KMS-11 (cell line): ENCODE measurements at regions not wholly inside any gene's neighbourhood (a gene's known extent, or its start where the extent isn't known, plus 50 kb on each side); places are given as distances from the start of the nearest gene placed in this dataset.

Experiments
- H2AFZ ChIP-seq: fragments of 200-600 bp; sonication (generic); 2 replicates; pipeline ENCODE4 v1.6.1; 2016; ENCODE audit warnings: antibody characterized with exemption, mixed run types, low read depth
- H3K27ac ChIP-seq: fragments of 200-600 bp; sonication (generic); 2 replicates; pipeline ENCODE4 v1.6.1; 2016; ENCODE audit warnings: mild to moderate bottlenecking, mixed run types
- H3K27me3 ChIP-seq: fragments of 200-600 bp; sonication (generic); 2 replicates; pipeline ENCODE4 v1.6.1; 2017; ENCODE audit warnings: mild to moderate bottlenecking, low read depth, mixed run types, moderate library complexity; ENCODE audit not compliant: insufficient read depth
- H3K36me3 ChIP-seq: fragments of 200-600 bp; sonication (generic); 2 replicates; pipeline ENCODE4 v1.6.1; 2017; ENCODE audit warnings: mild to moderate bottlenecking, mixed run types; ENCODE audit not compliant: insufficient read depth
- H3K4me1 ChIP-seq: fragments of 200-600 bp; sonication (generic); 2 replicates; pipeline ENCODE4 v1.6.1; 2016; ENCODE audit warnings: mild to moderate bottlenecking, low read depth, mixed run types; ENCODE audit not compliant: poor library complexity, severe bottlenecking
- H3K4me2 ChIP-seq: fragments of 200-600 bp; sonication (generic); 2 replicates; pipeline ENCODE4 v1.7.0; 2016; ENCODE audit warnings: mild to moderate bottlenecking, mixed run types
- H3K4me3 ChIP-seq: fragments of 200-600 bp; sonication (generic); IDR thresholded peaks from 2 replicates; pipeline ENCODE4 v1.6.1; 2017; ENCODE audit warnings: low read depth, low read length, mixed read lengths; ENCODE audit not compliant: insufficient read depth
- H3K79me2 ChIP-seq: fragments of 200-600 bp; sonication (generic); 2 replicates; pipeline ENCODE4 v1.6.1; 2016; ENCODE audit warnings: low read depth, mixed run types; ENCODE audit not compliant: insufficient read depth
- H3K9ac ChIP-seq: fragments of 200-600 bp; sonication (generic); 2 replicates; pipeline ENCODE4 v1.6.1; 2016; ENCODE audit warnings: mild to moderate bottlenecking, mixed run types
- H4K20me1 ChIP-seq: fragments of 200-600 bp; sonication (generic); 2 replicates; pipeline ENCODE4 v1.6.1; 2016; ENCODE audit warnings: mild to moderate bottlenecking, mixed run types; ENCODE audit not compliant: insufficient read depth
- TF ChIP-seq, protein P1 (sequence below): fragments of 200-600 bp; sonication (generic); conservative IDR thresholded peaks from 2 replicates; pipeline ENCODE4 v1.6.1; 2017; ENCODE audit warnings: low read depth, mild to moderate bottlenecking, antibody characterized with exemption, low read length, moderate library complexity, mixed read lengths

DNA sequence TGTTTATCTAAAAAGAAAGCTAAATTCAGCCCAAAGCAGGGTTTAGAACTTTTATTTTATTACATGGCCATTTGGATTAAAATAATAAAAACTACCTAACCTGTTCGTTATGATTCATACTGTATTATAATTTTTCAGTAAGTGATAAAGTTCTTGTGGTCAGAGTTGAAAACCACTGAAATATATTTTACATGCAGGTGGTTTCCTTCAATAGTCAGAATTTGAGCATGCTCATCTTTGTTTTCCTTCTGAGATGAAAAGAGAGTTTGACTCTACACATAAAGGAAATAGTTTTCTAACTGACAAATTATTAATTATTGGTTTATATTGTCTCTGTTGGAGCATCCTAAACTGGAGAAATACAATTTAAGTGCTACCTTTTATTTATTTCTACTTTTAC lies 114.0 kb upstream of the FKBP1C start:
- no peaks in the 10 kb centered on the region for H3K79me2 ChIP-seq
- H3K4me3 ChIP-seq, result no peak overlapping the region
- H3K4me1 ChIP-seq, result peaks cover 28% of the 10 kb centered on the region
- no peak overlapping the region for H2AFZ ChIP-seq
- peak overlapping the region; percentile 62 for H3K4me2 ChIP-seq
- no peaks in the 10 kb centered on the region for H3K27me3 ChIP-seq
- no peaks in the 10 kb centered on the region for H4K20me1 ChIP-seq
- TF ChIP-seq, protein P1, sequence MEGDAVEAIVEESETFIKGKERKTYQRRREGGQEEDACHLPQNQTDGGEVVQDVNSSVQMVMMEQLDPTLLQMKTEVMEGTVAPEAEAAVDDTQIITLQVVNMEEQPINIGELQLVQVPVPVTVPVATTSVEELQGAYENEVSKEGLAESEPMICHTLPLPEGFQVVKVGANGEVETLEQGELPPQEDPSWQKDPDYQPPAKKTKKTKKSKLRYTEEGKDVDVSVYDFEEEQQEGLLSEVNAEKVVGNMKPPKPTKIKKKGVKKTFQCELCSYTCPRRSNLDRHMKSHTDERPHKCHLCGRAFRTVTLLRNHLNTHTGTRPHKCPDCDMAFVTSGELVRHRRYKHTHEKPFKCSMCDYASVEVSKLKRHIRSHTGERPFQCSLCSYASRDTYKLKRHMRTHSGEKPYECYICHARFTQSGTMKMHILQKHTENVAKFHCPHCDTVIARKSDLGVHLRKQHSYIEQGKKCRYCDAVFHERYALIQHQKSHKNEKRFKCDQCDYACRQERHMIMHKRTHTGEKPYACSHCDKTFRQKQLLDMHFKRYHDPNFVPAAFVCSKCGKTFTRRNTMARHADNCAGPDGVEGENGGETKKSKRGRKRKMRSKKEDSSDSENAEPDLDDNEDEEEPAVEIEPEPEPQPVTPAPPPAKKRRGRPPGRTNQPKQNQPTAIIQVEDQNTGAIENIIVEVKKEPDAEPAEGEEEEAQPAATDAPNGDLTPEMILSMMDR, result no peak
- no peaks in the 10 kb centered on the region for H3K36me3 ChIP-seq
- H3K27ac ChIP-seq, result no peak overlapping the region
- no peak overlapping the region for H3K9ac ChIP-seq

DNA sequence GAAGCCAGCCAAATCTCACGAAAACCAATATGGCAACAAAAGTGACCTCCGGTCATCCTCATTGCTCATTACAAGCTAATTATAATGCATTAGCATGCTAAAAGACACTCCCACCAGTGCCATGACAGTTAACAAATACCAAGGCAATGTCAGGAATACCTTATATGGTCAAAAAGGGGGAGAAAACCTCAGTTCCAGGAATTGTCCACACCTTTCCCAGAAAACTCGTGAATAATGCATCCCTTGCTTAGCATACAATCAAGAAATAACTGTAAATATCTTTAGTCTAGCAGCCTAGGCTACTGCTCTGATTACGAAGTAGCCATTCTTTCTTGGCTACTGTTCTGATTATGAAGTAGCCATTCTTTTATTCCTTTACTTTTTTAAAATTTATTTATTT lies 112.5 kb upstream of the FKBP1C start:
- H3K36me3 ChIP-seq, result no peaks in the 10 kb centered on the region
- TF ChIP-seq, protein P1, result no peak
- no peak overlapping the region for H2AFZ ChIP-seq
- no peak overlapping the region for H3K27ac ChIP-seq
- H3K4me1 ChIP-seq, result peaks cover 28% of the 10 kb centered on the region
- H3K4me3 ChIP-seq, result no peak overlapping the region
- no peaks in the 10 kb centered on the region for H3K27me3 ChIP-seq
- no peak overlapping the region for H3K4me2 ChIP-seq
- no peaks in the 10 kb centered on the region for H3K79me2 ChIP-seq
- H3K9ac ChIP-seq, result no peak overlapping the region
- H4K20me1 ChIP-seq, result no peaks in the 10 kb centered on the region

DNA sequence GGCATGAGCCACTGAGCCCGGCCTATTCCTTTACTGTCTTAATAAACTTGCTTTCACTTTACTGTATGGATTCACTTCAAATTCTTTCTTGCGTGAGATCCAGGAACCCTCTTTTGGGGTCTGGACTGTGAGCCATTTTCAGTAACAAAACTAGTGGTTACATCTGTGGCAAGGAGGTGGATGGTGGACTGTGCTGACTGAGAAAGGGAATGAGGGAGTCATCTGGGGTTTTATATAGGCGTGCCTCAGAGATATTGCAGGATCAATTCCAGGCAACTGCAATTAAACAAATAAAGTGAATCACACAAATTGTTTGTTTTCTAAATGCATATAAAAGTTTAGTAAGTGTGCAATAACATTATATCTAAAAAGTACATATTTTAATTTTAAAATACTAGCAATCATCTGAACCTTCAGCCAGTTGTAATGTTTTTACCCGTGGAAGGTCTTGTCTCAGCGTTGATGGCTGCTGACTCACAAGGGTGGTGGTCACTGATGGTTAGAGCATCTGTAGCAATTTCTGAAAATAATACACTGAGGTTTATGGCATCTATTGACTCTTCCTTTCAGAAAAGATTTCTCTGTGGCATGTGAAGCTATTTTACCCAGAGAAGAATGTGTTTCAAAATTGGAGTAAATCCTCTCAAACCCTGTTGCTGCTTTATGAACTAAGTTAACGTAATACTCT lies 111.4 kb upstream of the FKBP1C start:
- no peak overlapping the region for H3K4me2 ChIP-seq
- no peaks in the 10 kb centered on the region for H3K79me2 ChIP-seq
- no peak overlapping the region for H3K4me3 ChIP-seq
- no peaks in the 10 kb centered on the region for H3K27me3 ChIP-seq
- no peak overlapping the region for H3K27ac ChIP-seq
- H4K20me1 ChIP-seq, result no peaks in the 10 kb centered on the region
- TF ChIP-seq, protein P1, result no peak
- H3K4me1 ChIP-seq, result peaks cover 28% of the 10 kb centered on the region
- H3K36me3 ChIP-seq, result no peaks in the 10 kb centered on the region
- H2AFZ ChIP-seq, result no peak overlapping the region
- no peak overlapping the region for H3K9ac ChIP-seq

DNA sequence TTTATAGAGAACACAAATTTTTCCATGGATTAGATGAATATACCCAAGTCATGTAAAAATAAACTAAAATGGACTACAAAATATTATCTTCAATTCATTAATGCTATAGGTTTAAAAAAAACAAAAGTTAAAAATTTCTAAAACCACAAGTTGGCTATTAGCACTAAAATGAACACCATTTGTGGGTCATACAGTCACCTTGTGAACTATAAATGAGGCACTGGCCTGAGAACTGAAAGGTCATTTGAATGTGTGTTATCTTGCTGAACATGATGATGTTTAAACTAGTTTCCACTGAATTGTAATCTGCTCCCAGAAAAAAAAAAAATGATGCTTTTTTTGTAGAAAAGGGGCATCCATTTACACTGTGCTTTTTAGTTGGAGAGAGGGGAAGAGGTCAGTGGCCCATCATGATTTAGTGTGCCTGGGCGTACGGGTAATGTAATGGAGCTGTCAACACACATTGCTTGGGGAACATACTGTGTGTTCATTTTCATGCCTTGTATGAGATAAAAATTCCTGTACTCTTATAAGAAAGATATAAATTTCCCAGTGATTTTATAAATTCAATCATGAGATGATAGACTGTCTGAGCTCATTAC lies 96.6 kb upstream of the FKBP1C start:
- Histone ChIP-seq H3K4me3 (no peak overlapping the region), H2AFZ (no peak overlapping the region), H3K9ac (no peak overlapping the region), H4K20me1 (no peaks in the 10 kb centered on the region), H3K27ac (no peak overlapping the region), H3K4me2 (no peak overlapping the region), H3K4me1 (no peaks in the 10 kb centered on the region), H3K27me3 (no peaks in the 10 kb centered on the region), H3K36me3 (no peaks in the 10 kb centered on the region), H3K79me2 (no peaks in the 10 kb centered on the region)
- TF ChIP-seq, protein P1, result no peak
